HCT116 (cell line): ENCODE measurements at regions not wholly inside any gene's neighbourhood (a gene's known extent, or its start where the extent isn't known, plus 50 kb on each side); places are given as distances from the start of the nearest gene placed in this dataset.

ENCODE experiments used
- ATAC-seq: fragments of 200-7000 bp; cut with Tn5 transposase; 2 replicates; pipeline ENCODE4 v1.9.1; 2020; ENCODE audit warnings: mild to moderate bottlenecking, moderate library complexity
- BruUV-seq: library from RNA; stranded (reverse); fragments of 400-500 nt; replicated peaks from 2 replicates; lab custom pipeline; 2021; lab: Mats Ljungman, UMichigan
- CTCF ChIA-PET: fragments of 300-600 bp; sonication (Branson Sonifier 250); formaldehyde crosslinking; loops from one replicate; lab custom pipeline; 2021; ENCODE audit warnings: antibody characterized with exemption; lab: Charles Lee
- POLR2A ChIA-PET: fragments of 300-600, 350-600 bp; sonication (Branson Sonifier 250); formaldehyde crosslinking; loops from one replicate; lab custom pipeline; 2021; ENCODE audit warnings: antibody characterized with exemption; lab: Charles Lee
- RAD21 ChIA-PET, 2 experiments: fragments of 300-600 bp; sonication (Branson Sonifier 250); formaldehyde crosslinking; loops; one replicate each; lab custom pipeline; 2023; ENCODE audit warnings: low total read pairs in 2 of 2; ENCODE audit not compliant: uncharacterized antibody in 2 of 2, unreplicated experiment in 2 of 2, low non-redundant PET in 1 of 2; lab: Charles Lee
- DNase-seq: peaks from one replicate; pipeline ENCODE4 v3.0.0-alpha.2; 2010; ENCODE audit warnings: low read depth, low spot score
- H2AFZ ChIP-seq: fragments of 200-600 bp; shearing (Covaris generic), sonication (generic); 2 replicates; pipeline ENCODE4 v1.6.1; 2017; ENCODE audit warnings: low read depth, mixed run types, mixed read lengths, antibody characterized with exemption, low read length; ENCODE audit not compliant: poor library complexity, severe bottlenecking
- H3K27ac ChIP-seq: 2 replicates; pipeline ENCODE4 v1.5.1; 2012; ENCODE audit warnings: low read depth, low read length
- H3K27me3 ChIP-seq: fragments of 200-600 bp; sonication (generic); 2 replicates; pipeline ENCODE4 v1.6.1; 2016; ENCODE audit warnings: mixed run types, low read length, mixed read lengths; ENCODE audit not compliant: insufficient read depth
- H3K36me3 ChIP-seq, 2 experiments: fragments of 200-500 bp in 1 of 2; fragments of 200-600 bp in 1 of 2; sonication (Bioruptor generic) in 1 of 2; sonication (generic) in 1 of 2; 2 replicates each; pipeline versions ENCODE4 v1.5.1 to v1.6.1; 2014 to 2016; ENCODE audit warnings: low read length in 2 of 2, inconsistent platforms in 1 of 2, mixed read lengths in 1 of 2, mixed run types in 1 of 2; ENCODE audit not compliant: insufficient read depth in 2 of 2, control insufficient read depth in 1 of 2
- H3K4me1 ChIP-seq, 2 experiments: fragments of 200-600 bp in 1 of 2; sonication (generic) in 1 of 2; 2 replicates each; pipeline versions ENCODE4 v1.5.1 to v1.6.1; 2012 to 2017; ENCODE audit warnings: low read length in 2 of 2, inconsistent platforms in 1 of 2, mild to moderate bottlenecking in 1 of 2, mixed read lengths in 1 of 2, mixed run types in 1 of 2, moderate library complexity in 1 of 2; ENCODE audit not compliant: insufficient read depth in 2 of 2, control insufficient read depth in 1 of 2
- H3K4me2 ChIP-seq: fragments of 200-600 bp; sonication (generic); 2 replicates; pipeline ENCODE4 v1.6.1; 2017; ENCODE audit warnings: mixed run types, low read length, mixed read lengths
- H3K4me3 ChIP-seq, 2 experiments: fragments of 200-600 bp in 1 of 2; sonication (generic) in 1 of 2; replicated peaks in 1 of 2; 2 replicates each; pipeline ENCODE4 v1.5.1; 2011 to 2016; ENCODE audit warnings: low read length in 2 of 2, control low read depth in 1 of 2, low read depth in 1 of 2, mild to moderate bottlenecking in 1 of 2, mixed read lengths in 1 of 2, mixed run types in 1 of 2
- H3K79me2 ChIP-seq: fragments of 200-600 bp; sonication (generic); 2 replicates; pipeline ENCODE4 v1.6.1; 2017; ENCODE audit warnings: mild to moderate bottlenecking, mixed run types, low read length, moderate library complexity, mixed read lengths; ENCODE audit not compliant: insufficient read depth
- H3K9ac ChIP-seq: fragments of 200-600 bp; sonication (generic); 2 replicates; pipeline ENCODE4 v1.6.1; 2016; ENCODE audit warnings: low read length, mixed read lengths
- H3K9me2 ChIP-seq: fragments of 200-600 bp; sonication (generic), shearing (Covaris generic); 2 replicates; pipeline ENCODE4 v1.6.1; 2017; ENCODE audit warnings: mixed run types, mild to moderate bottlenecking, moderate library complexity; ENCODE audit not compliant: insufficient read depth
- H3K9me3 ChIP-seq, 2 experiments: fragments of 200-500 bp in 1 of 2; fragments of 200-600 bp in 1 of 2; sonication (Bioruptor generic) in 1 of 2; sonication (generic) in 1 of 2; 2 replicates each; pipeline ENCODE4 v1.6.1; 2014 to 2017; ENCODE audit warnings: low read length in 2 of 2, mixed read lengths in 2 of 2, inconsistent platforms in 1 of 2, low read depth in 1 of 2, mild to moderate bottlenecking in 1 of 2, mixed run types in 1 of 2, moderate library complexity in 1 of 2; ENCODE audit not compliant: control insufficient read depth in 1 of 2, insufficient read depth in 1 of 2
- H4K20me1 ChIP-seq: fragments of 200-600 bp; sonication (generic), shearing (Covaris generic); 2 replicates; pipeline ENCODE4 v1.6.1; 2017; ENCODE audit warnings: mixed run types, mild to moderate bottlenecking, moderate library complexity; ENCODE audit not compliant: insufficient read depth
- CBX3 ChIP-seq: IDR thresholded peaks from 2 replicates; pipeline ENCODE4 v1.6.1; 2012; ENCODE audit warnings: low read depth
- CTCF ChIP-seq, 3 experiments: fragments of 200-600 bp in 1 of 3; sonication (generic) in 1 of 3; IDR thresholded peaks in 2 of 3; conservative IDR thresholded peaks in 1 of 3; 2 replicates each; pipeline ENCODE4 v1.5.1; 2012 to 2017; ENCODE audit warnings: low read depth in 2 of 3, low read length in 2 of 3, antibody characterized with exemption in 1 of 3, borderline replicate concordance in 1 of 3, control low read depth in 1 of 3, mild to moderate bottlenecking in 1 of 3, mixed read lengths in 1 of 3, mixed run types in 1 of 3, moderate library complexity in 1 of 3; ENCODE audit not compliant: insufficient read depth in 1 of 3
- EGR1 ChIP-seq: IDR thresholded peaks from 2 replicates; pipeline ENCODE4 v1.6.1; 2012; ENCODE audit warnings: low read depth
- ELF1 ChIP-seq: IDR thresholded peaks from 2 replicates; pipeline ENCODE4 v1.6.1; 2012; ENCODE audit warnings: low read depth, borderline replicate concordance
- EZH2 ChIP-seq: fragments of 200-600 bp; sonication (generic); IDR thresholded peaks from 2 replicates; pipeline ENCODE4 v1.6.1; 2017; ENCODE audit warnings: antibody characterized with exemption, mixed run types
- EZH2phosphoT487 ChIP-seq: fragments of 200-600 bp; IDR thresholded peaks from 2 replicates; pipeline ENCODE4 v1.6.1; 2018; ENCODE audit warnings: antibody characterized with exemption, borderline replicate concordance
- FOSL1 ChIP-seq: IDR thresholded peaks from 2 replicates; pipeline ENCODE4 v1.6.1; 2012; ENCODE audit warnings: low read depth
- JUND ChIP-seq: IDR thresholded peaks from 2 replicates; pipeline ENCODE4 v1.6.1; 2012
- POLR2A ChIP-seq: IDR thresholded peaks from 2 replicates; pipeline ENCODE4 v1.7.0; 2011; ENCODE audit warnings: borderline replicate concordance; ENCODE audit not compliant: insufficient read depth, insufficient read length; ENCODE audit errors: extremely low read depth
- POLR2AphosphoS5 ChIP-seq: IDR thresholded peaks from 2 replicates; pipeline ENCODE4 v1.6.1; 2011; ENCODE audit warnings: mild to moderate bottlenecking, low read depth, low read length, moderate library complexity
- RAD21 ChIP-seq: IDR thresholded peaks from 2 replicates; pipeline ENCODE4 v1.6.1; 2012; ENCODE audit warnings: low read depth, mild to moderate bottlenecking
- REST ChIP-seq: IDR thresholded peaks from 2 replicates; pipeline ENCODE4 v1.6.1; 2012; ENCODE audit warnings: low read depth
- SP1 ChIP-seq: IDR thresholded peaks from 2 replicates; pipeline ENCODE4 v1.6.1; 2012; ENCODE audit warnings: low read depth
- SRF ChIP-seq: IDR thresholded peaks from 2 replicates; pipeline ENCODE4 v1.6.1; 2012; ENCODE audit warnings: low read depth
- TCF7L2 ChIP-seq: IDR thresholded peaks from 2 replicates; pipeline ENCODE4 v1.7.0; 2011; ENCODE audit warnings: borderline replicate concordance, inconsistent platforms; ENCODE audit not compliant: insufficient read depth, insufficient read length; ENCODE audit errors: extremely low read depth
- ZFX ChIP-seq: fragments of 450-650 bp; IDR thresholded peaks from 2 replicates; pipeline ENCODE4 v1.6.1; 2017
- ZNF274 ChIP-seq: fragments of 200-500 bp; sonication (Bioruptor generic); IDR thresholded peaks from 2 replicates; pipeline ENCODE4 v1.6.1; 2014; ENCODE audit warnings: mild to moderate bottlenecking, low read depth, low read length, inconsistent platforms
- intact Hi-C: fragments of 100-400 bp; cut with micrococcal nuclease; formaldehyde crosslinking; loops from 2 replicates; pipeline ENCODE4 v1.10.0; 2022
- TF ChIP-seq, protein P1 (sequence below): IDR thresholded peaks from 2 replicates; pipeline ENCODE4 v1.6.1; 2011; ENCODE audit warnings: mild to moderate bottlenecking, low read length, moderate library complexity; ENCODE audit not compliant: insufficient replicate concordance; ENCODE audit errors: extremely low read depth
- TF ChIP-seq, protein P2 (sequence below): IDR thresholded peaks from 2 replicates; pipeline ENCODE4 v1.6.1; 2012

DNA sequence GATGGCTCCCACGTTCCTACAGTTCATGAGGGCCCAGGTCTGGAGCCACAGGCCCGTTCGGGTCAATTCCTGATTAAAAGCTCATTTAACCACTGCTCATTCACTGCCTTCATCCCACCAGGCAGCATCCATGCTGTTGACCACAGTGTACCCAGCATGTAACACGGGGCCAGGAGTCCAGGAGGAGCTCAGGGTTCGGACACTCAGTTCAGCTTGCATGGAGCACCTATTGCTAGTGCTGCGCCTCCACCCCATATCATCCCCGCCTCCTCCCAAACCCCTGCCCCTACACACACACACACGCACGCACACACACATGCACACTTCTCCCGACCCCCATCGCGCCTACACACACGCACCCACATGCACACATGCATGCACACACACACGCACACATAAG lies 72.9 kb upstream of the SNTG2 start:
- Histone ChIP-seq H3K79me2 (no peaks in the 10 kb centered on the region), H2AFZ (no peak overlapping the region), H3K27me3 (peaks cover 46% of the 10 kb centered on the region), H3K36me3 (no peaks in the 10 kb centered on the region), H3K9me3 (no peaks in the 10 kb centered on the region), H3K27ac (no peak overlapping the region), H3K4me1 (no peaks in the 10 kb centered on the region), H4K20me1 (no peaks in the 10 kb centered on the region), H3K9ac (no peak overlapping the region), H3K4me3 (no peak overlapping the region), H3K9me2 (no peaks in the 10 kb centered on the region), H3K4me2 (no peak overlapping the region)
- ATAC-seq = no peak
- DNase-seq = no peak
- TF ChIP-seq FOSL1 = no peak
- TF ChIP-seq POLR2A = no peak
- TF ChIP-seq ELF1 = no peak
- TF ChIP-seq SP1 = no peak
- TF ChIP-seq TCF7L2 = no peak
- TF ChIP-seq, protein P1, sequence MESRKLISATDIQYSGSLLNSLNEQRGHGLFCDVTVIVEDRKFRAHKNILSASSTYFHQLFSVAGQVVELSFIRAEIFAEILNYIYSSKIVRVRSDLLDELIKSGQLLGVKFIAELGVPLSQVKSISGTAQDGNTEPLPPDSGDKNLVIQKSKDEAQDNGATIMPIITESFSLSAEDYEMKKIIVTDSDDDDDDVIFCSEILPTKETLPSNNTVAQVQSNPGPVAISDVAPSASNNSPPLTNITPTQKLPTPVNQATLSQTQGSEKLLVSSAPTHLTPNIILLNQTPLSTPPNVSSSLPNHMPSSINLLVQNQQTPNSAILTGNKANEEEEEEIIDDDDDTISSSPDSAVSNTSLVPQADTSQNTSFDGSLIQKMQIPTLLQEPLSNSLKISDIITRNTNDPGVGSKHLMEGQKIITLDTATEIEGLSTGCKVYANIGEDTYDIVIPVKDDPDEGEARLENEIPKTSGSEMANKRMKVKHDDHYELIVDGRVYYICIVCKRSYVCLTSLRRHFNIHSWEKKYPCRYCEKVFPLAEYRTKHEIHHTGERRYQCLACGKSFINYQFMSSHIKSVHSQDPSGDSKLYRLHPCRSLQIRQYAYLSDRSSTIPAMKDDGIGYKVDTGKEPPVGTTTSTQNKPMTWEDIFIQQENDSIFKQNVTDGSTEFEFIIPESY = no peak
- no peak for TF ChIP-seq SRF
- TF ChIP-seq EGR1 = no peak
- TF ChIP-seq CBX3 = no peak
- no peak for TF ChIP-seq ZFX
- no peak for TF ChIP-seq RAD21
- no peak for TF ChIP-seq POLR2AphosphoS5
- TF ChIP-seq, protein P2, sequence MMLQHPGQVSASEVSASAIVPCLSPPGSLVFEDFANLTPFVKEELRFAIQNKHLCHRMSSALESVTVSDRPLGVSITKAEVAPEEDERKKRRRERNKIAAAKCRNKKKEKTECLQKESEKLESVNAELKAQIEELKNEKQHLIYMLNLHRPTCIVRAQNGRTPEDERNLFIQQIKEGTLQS = no peak
- no peak for TF ChIP-seq EZH2phosphoT487
- TF ChIP-seq ZNF274 = no peak
- TF ChIP-seq JUND = no peak
- TF ChIP-seq CTCF (IDR thresholded peaks at IDR 0.05 in 2 of 3, conservative IDR thresholded peaks at IDR 0.05 in 1 of 3; ENCODE audit: borderline replicate concordance in 1 of 3, insufficient read depth in 1 of 3, low read depth in 2 of 3, low read length in 2 of 3) = no peak
- no peak for TF ChIP-seq REST
- no peak for TF ChIP-seq EZH2
- intact Hi-C loops = no loop called here
- ChIA-PET CTCF (no interaction called here), POLR2A (no interaction called here), RAD21 (no interaction called here)
- no TSS peak for BruUV-seq
